Fibroblast of lung (primary cell): ENCODE measurements at regions not wholly inside any gene's neighbourhood (a gene's known extent, or its start where the extent isn't known, plus 50 kb on each side); places are given as distances from the start of the nearest gene placed in this dataset.

Experiments
- EZH2 ChIP-seq: IDR thresholded peaks from 2 replicates; pipeline ENCODE4 v1.5.1; 2012; ENCODE audit warnings: low read length, control low read depth, mild to moderate bottlenecking; ENCODE audit errors: missing control alignments
- TF ChIP-seq, protein P1 (sequence below), 2 donors: IDR thresholded peaks in 1 of 2; conservative IDR thresholded peaks in 1 of 2; 1 replicate in 1 of 2; 2 replicates in 1 of 2; pipeline ENCODE4 v1.5.1; 2011 to 2012; ENCODE audit warnings: low read length in 2 of 2, control low read depth in 1 of 2, inconsistent platforms in 1 of 2, low read depth in 1 of 2, mild to moderate bottlenecking in 1 of 2

DNA sequence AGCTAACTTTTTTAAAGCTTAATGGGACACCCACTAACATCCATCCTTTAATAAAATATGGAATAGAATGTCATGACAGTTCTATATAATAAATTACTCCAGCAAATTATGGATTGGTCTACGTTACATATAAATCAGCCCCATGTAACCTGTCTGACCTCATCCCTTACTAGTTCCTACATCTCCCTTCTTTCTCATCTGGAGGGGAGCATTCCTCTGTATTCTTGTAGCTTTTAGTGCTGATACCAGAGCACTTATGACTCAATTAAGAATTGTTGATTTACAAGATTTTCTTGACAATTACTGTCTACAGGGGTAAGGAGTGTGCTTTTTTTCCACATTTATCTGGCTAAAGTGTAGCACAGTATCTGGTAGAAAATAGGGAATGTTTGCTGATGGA lies 523.7 kb downstream of the FAM181B start:
- TF ChIP-seq, protein P1, sequence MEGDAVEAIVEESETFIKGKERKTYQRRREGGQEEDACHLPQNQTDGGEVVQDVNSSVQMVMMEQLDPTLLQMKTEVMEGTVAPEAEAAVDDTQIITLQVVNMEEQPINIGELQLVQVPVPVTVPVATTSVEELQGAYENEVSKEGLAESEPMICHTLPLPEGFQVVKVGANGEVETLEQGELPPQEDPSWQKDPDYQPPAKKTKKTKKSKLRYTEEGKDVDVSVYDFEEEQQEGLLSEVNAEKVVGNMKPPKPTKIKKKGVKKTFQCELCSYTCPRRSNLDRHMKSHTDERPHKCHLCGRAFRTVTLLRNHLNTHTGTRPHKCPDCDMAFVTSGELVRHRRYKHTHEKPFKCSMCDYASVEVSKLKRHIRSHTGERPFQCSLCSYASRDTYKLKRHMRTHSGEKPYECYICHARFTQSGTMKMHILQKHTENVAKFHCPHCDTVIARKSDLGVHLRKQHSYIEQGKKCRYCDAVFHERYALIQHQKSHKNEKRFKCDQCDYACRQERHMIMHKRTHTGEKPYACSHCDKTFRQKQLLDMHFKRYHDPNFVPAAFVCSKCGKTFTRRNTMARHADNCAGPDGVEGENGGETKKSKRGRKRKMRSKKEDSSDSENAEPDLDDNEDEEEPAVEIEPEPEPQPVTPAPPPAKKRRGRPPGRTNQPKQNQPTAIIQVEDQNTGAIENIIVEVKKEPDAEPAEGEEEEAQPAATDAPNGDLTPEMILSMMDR (conservative IDR thresholded peaks at IDR 0.05 in 1 of 2, IDR thresholded peaks at IDR 0.05 in 1 of 2; ENCODE audit: low read depth in 1 of 2, low read length in 2 of 2): no peak
- TF ChIP-seq EZH2: no peak
